Ovary (tissue), 3 donors: ENCODE measurements at regions not wholly inside any gene's neighbourhood (a gene's known extent, or its start where the extent isn't known, plus 50 kb on each side); places are given as distances from the start of the nearest gene placed in this dataset.

Experiments
- EP300 ChIP-seq: sonication (generic); formaldehyde crosslinking; IDR thresholded peaks from one replicate; pipeline ENCODE4 v1.6.1; 2017; ENCODE audit warnings: antibody characterized with exemption
- POLR2A ChIP-seq: fragments of 450-650 bp; IDR thresholded peaks from one replicate; pipeline ENCODE4 v1.6.1; 2017; ENCODE audit warnings: antibody characterized with exemption, mild to moderate bottlenecking, moderate library complexity
- TF ChIP-seq, protein P1 (sequence below), 3 donors: fragments of 450-650 bp in 2 of 3; fragments of 200-600 bp in 1 of 3; IDR thresholded peaks; one replicate each; pipeline versions ENCODE4 v1.5.1 to v1.8.0; 2016 to 2022; ENCODE audit warnings: antibody characterized with exemption in 3 of 3, mild to moderate bottlenecking in 1 of 3
- donor health status: DM: no; HTN: no; CAD: no.

DNA sequence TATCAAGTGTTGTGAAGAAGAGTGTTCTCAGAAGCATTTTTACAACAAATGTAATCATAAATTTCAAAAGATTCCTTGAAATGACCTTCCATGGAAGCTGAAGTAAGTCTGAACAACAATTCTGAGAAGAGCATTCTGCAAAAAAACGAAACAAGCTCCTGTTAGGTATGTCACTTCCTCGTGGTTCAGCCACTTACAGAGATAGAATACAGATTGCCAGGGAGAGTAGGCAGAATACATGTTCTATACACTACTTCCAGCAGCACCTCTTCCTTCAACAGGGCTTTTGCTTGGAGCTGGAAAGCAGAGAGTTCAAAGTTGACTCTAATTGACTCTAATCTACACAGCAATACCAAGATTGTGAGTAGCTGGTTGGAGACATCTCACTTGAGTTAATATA, 274.5 kb downstream of the ADGRA3 start:
- TF ChIP-seq EP300, result no peak
- TF ChIP-seq, protein P1, sequence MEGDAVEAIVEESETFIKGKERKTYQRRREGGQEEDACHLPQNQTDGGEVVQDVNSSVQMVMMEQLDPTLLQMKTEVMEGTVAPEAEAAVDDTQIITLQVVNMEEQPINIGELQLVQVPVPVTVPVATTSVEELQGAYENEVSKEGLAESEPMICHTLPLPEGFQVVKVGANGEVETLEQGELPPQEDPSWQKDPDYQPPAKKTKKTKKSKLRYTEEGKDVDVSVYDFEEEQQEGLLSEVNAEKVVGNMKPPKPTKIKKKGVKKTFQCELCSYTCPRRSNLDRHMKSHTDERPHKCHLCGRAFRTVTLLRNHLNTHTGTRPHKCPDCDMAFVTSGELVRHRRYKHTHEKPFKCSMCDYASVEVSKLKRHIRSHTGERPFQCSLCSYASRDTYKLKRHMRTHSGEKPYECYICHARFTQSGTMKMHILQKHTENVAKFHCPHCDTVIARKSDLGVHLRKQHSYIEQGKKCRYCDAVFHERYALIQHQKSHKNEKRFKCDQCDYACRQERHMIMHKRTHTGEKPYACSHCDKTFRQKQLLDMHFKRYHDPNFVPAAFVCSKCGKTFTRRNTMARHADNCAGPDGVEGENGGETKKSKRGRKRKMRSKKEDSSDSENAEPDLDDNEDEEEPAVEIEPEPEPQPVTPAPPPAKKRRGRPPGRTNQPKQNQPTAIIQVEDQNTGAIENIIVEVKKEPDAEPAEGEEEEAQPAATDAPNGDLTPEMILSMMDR (IDR thresholded peaks at IDR 0.05), result no peak
- TF ChIP-seq POLR2A, result no peak
